ENCODE measurements at regions not wholly inside any gene's neighbourhood (a gene's known extent, or its start where the extent isn't known, plus 50 kb on each side); places are given as distances from the start of the nearest gene placed in this dataset.

GRCh38 chr4:11216520-11216919 is 212.2 kb downstream of the HS3ST1 start:
- no peak overlapping the region for H3K4me3 ChIP-seq
- intact Hi-C loops (cut with DNase I; ENCODE audit: low total_unique reads): no loop called here
- no peaks in the 10 kb centered on the region for H3K36me3 ChIP-seq
- no peaks in the 10 kb centered on the region for H3K9me3 ChIP-seq
- DNase-seq: no peak
- no peak for ATAC-seq
- no peak for TF ChIP-seq POLR2A (IDR thresholded peaks at IDR 0.05)
- no peak for TF ChIP-seq CTCF (IDR thresholded peaks at IDR 0.05 in 4 of 5, conservative IDR thresholded peaks at IDR 0.05 in 1 of 5)
- in situ Hi-C loops (cut with MboI; ENCODE audit: low sequenced_read_pairs in 4 of 4): no loop called here
- no peaks in the 10 kb centered on the region for H3K4me1 ChIP-seq
- no peaks in the 10 kb centered on the region for H3K27me3 ChIP-seq
- no peak overlapping the region for H3K27ac ChIP-seq

- no peaks in the 10 kb centered on the region for H3K27me3 ChIP-seq
- DNase-seq (no peak), ATAC-seq (no peak)
- H3K9me3 ChIP-seq: no peaks in the 10 kb centered on the region
- in situ Hi-C loops (cut with MboI; ENCODE audit: low sequenced_read_pairs in 4 of 4) (no loop called here), intact Hi-C loops (cut with DNase I; ENCODE audit: low total_unique reads) (no loop called here)
- H3K27ac ChIP-seq: no peak overlapping the region
- TF ChIP-seq POLR2A (IDR thresholded peaks at IDR 0.05) (no peak), CTCF (IDR thresholded peaks at IDR 0.05 in 4 of 5, conservative IDR thresholded peaks at IDR 0.05 in 1 of 5) (no peak)
- no peaks in the 10 kb centered on the region for H3K4me1 ChIP-seq
- H3K4me3 ChIP-seq: no peak overlapping the region
- H3K36me3 ChIP-seq: no peaks in the 10 kb centered on the region
Measured at GRCh38 chr4:11214281-11214680, 214.4 kb downstream of the HS3ST1 start.

DNA sequence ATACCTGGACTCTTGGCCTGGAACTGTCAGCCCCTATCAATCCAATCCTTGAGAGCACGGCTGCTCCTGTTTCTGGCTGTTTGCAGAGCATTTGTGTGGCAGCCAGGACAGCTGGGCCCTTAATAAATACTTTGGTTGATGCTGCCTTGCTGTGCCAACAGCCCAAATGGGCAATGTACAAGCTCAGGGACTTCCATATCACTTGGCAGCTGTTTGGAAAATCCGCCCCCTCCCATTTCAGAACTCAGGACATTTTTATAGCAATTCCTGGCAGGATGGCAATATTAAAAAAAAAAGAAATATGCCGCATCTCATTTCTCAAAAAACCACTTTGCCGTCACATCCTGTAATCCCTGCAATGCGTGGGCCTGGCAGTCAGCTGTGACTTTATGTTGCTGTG is 218.9 kb downstream of the HS3ST1 start:
- no peaks in the 10 kb centered on the region for H3K27me3 ChIP-seq
- H3K27ac ChIP-seq: no peak overlapping the region
- DNase-seq (no peak), ATAC-seq (no peak)
- intact Hi-C loops (cut with DNase I; ENCODE audit: low total_unique reads): no loop called here
- H3K9me3 ChIP-seq: no peaks in the 10 kb centered on the region
- in situ Hi-C loops (cut with MboI; ENCODE audit: low sequenced_read_pairs in 4 of 4): no loop called here
- TF ChIP-seq POLR2A (IDR thresholded peaks at IDR 0.05) (no peak), CTCF (IDR thresholded peaks at IDR 0.05 in 4 of 5, conservative IDR thresholded peaks at IDR 0.05 in 1 of 5) (no peak)
- no peaks in the 10 kb centered on the region for H3K36me3 ChIP-seq
- H3K4me3 ChIP-seq: no peak overlapping the region
- no peaks in the 10 kb centered on the region for H3K4me1 ChIP-seq

DNA sequence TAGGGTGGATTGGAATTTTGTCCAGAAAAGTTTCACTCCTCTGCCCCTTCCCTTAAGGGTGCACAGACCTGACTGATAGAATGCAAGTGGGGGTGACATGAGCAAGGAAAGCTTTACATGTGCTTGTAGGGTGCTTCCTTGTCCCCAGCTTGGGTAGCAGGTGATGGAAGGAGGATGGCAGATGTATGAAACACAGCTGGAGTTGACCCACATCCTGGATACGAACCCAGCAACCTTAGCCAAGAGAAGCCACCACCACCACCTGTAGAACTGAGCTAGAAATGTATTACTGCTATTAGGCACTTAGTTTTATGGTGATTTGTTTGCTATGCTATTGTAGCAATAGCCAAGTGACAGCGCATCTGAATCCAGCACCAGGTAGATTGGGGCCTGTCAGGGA is 227.4 kb downstream of the HS3ST1 start:
- Histone ChIP-seq H3K9me3 (no peaks in the 10 kb centered on the region), H3K4me3 (no peak overlapping the region), H3K27me3 (no peaks in the 10 kb centered on the region), H3K36me3 (no peaks in the 10 kb centered on the region), H3K4me1 (no peaks in the 10 kb centered on the region), H3K27ac (no peak overlapping the region)
- DNase-seq (no peak), ATAC-seq (no peak)
- intact Hi-C loops (cut with DNase I; ENCODE audit: low total_unique reads) (no loop called here), in situ Hi-C loops (cut with MboI; ENCODE audit: low sequenced_read_pairs in 4 of 4) (no loop called here)
- TF ChIP-seq POLR2A (IDR thresholded peaks at IDR 0.05) (no peak), CTCF (IDR thresholded peaks at IDR 0.05 in 4 of 5, conservative IDR thresholded peaks at IDR 0.05 in 1 of 5) (no peak)

DNA sequence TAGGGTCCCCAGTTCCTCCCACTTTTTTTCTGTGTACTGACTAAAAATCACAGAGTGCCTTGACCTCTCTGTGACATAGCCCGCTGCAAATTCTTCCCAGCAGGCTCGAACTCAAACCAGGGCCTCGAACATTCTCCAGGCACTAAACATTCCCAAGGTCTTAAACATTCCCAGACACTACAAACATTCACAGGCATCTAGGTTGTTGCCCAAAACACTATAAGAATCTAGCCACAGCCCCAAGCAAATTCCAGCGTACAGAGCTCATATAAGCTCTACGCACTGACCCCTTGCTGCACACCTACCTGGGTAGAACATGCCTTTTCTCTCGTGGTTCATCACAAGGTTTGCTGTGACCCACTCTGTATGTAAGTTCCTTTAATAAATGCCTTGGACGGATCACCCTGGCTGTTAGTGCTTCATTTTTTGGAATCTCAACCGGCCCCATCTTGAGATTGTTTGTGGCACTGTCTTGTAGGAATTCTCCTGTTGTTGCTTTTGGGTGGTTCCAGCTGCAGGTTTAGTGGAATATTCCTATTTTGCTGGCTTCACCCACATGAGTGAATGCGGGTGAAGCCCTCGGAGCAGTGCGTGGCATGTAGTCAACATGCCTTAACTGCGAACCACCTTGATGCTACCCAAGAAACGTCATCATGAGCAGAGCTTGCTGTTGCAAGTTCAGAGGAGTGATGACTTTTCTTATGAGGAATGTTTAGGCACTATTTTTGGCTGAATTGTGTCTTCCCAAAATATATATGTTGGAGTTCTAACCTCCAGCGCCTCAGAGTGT is 230.0 kb downstream of the HS3ST1 start:
- intact Hi-C loops (cut with DNase I; ENCODE audit: low total_unique reads) (no loop called here), in situ Hi-C loops (cut with MboI; ENCODE audit: low sequenced_read_pairs in 4 of 4) (no loop called here)
- Histone ChIP-seq H3K4me1 (no peaks in the 10 kb centered on the region), H3K27ac (no peak overlapping the region), H3K27me3 (no peaks in the 10 kb centered on the region), H3K9me3 (no peaks in the 10 kb centered on the region), H3K36me3 (no peaks in the 10 kb centered on the region), H3K4me3 (no peak overlapping the region)
- DNase-seq (no peak), ATAC-seq (no peak)
- TF ChIP-seq POLR2A (IDR thresholded peaks at IDR 0.05): no peak
- no peak for TF ChIP-seq CTCF (IDR thresholded peaks at IDR 0.05 in 4 of 5, conservative IDR thresholded peaks at IDR 0.05 in 1 of 5)

Data from gastrocnemius medialis (tissue), 4 donors.